ENCODE measurements at regions not wholly inside any gene's neighbourhood (a gene's known extent, or its start where the extent isn't known, plus 50 kb on each side); places are given as distances from the start of the nearest gene placed in this dataset.
A peak's percentile ranks its signal among the peaks of the same experiment; 100 is the strongest.
"Not testable (repeated sequence)": the region's sequence is repeated elsewhere in the genome, so short reads cannot be mapped to it uniquely, and the experiment has no call there.

DNA sequence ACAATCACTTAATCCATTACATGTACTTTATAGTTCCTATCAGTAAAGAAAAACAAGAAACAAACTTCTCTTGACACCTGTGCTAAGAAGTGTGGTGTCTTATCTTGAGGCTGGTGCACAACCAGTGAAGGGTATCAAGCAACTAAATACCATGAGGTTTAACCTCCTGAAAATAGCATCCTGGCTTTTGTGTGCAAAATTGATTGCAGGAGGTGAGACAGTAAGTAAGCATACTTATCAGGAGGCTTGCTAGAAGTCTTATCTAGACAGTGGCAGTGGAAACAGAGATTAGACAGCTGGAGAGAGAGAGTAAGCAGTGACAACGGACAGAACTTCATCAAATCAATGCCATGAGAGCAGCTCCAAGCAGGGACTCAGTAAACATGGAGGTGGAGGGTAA lies 730.3 kb downstream of the DNAH5 start:
- DNase-seq = no peak

- no peak for DNase-seq
Observed at GRCh38 chr5:13212886-13213285, 731.6 kb downstream of the DNAH5 start.

DNA sequence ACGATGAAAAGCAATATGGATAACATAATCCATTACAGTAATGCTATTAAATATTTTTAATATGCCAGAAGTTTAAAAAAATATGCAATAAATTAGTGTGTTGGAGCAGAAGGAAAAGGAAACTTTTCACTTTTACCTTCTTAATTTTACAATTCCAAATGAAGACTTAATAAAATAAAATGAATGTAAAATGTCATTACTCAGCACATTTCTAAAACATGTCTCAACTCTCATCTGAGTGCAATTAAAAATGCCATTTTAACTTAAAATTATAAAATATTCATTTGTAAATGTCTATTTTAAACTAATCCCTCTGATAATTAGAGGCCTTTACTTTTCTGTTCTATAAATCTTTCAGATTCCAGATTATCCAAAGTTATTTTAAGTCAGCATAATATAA lies 733.4 kb downstream of the DNAH5 start:
- no peak for DNase-seq

DNA sequence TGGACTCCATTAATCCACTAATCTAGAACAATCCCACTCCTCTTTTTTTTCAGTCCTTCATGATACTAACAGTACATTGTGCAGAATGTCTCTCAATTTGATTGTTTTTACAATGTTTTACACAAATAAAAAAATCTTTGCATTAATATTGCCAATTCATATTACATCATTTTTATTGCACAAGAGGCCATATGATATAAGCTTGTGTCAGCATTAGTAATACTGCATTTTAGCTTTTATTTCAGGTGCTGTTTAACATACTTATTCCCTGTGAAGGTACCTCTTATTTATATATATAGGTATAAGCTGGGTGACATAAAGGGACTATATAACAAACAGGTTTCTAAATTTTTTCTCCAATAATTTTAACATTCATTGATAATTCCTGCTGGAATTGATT lies 737.4 kb downstream of the DNAH5 start:
- no peak for DNase-seq

DNA sequence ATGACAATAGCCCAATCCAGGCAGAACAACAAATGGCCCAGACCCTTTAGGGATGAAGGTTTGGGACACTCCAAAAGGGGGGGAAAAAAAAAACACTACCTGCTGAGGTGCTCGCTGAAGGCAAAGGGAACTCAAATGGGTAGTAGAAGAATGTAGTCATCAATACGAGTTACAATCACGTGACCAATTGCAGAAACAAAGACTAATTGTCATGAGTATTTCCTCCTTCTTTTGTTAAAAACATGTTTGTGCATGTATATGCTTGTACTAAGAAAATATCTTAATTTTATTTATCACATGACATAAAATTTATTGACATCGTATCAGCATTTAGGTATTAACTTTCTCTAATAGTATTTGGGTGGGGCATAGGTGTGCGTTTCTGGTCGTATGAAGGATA lies 743.5 kb downstream of the DNAH5 start:
- no peak for DNase-seq

DNA sequence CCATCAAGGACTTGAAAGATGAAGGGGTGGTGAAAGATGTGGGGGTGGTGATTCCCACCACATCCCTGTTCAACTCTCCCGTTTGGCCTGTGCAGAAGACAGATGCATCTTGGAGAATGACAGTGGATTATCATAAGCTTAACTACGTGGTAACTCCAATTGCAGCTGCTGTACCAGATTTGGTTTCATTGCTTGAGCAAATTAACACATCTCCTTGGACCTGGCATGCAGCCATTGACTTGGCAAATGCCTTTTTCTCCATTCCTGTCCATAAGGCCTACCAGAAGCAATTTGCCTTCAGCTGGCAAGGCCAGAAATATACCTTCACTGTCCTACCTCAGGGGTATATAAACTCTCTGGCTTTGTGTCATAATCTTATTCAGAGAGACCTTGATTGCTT lies 746.3 kb downstream of the DNAH5 start:
- peak; percentile 54 for DNase-seq

GRCh38 chr5:13189532-13189931 lies 755.0 kb downstream of the DNAH5 start:
- no peak for DNase-seq

DNA sequence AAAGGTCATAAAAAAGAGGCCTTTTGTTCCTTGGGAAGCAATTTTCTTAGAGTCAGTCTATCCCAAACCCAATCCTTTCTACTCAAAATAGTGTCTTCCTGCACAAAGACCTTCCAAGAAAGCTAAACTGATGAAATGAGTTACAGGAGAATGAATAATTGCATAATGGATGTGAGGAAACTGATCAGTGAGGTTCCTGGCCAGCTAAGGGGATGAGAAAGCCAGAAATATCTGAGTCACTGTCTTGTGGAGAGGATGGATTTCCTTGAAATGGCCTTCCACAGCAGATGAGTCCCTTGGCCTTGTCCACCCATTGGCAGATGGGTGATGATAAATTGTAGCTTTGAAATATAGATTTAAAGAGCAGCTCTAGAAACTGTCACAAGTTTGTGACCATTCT lies 756.1 kb downstream of the DNAH5 start:
- no peak for DNase-seq

GRCh38 chr5:13187186-13187585 lies 757.3 kb downstream of the DNAH5 start:
- no peak for DNase-seq

GRCh38 chr5:13186177-13186576 lies 758.3 kb downstream of the DNAH5 start:
- no peak for DNase-seq

DNA sequence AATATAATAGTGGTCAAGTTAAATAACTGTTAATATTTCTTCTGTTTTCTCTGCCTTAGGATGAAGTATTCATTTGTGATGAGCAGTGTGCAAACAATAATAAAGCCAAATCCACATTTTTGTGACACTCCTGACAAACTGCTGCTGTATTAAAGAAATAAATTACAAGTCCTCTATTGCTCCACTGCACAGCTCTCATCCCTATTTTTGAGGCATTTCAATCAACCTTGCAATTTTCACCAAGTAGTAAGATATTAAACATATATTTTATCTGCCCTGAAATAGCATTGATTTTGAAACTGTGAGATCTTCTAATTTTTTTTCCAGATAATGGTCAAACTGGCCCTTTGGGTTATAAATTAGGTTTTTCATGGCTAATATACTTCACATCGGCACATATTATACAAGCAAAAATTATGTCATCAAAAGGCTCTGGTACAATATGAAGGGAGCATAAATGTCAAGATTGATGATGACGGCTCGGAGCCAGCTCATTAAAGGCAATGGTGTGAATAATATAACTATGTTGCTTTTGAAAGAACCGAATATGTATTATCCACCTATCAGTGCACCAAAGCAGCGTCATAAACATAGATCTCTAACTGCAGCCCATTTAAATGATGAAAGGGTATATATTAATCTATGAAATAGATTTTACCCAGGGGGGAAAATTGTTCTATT lies 764.9 kb downstream of the DNAH5 start:
- DNase-seq = no peak

DNA sequence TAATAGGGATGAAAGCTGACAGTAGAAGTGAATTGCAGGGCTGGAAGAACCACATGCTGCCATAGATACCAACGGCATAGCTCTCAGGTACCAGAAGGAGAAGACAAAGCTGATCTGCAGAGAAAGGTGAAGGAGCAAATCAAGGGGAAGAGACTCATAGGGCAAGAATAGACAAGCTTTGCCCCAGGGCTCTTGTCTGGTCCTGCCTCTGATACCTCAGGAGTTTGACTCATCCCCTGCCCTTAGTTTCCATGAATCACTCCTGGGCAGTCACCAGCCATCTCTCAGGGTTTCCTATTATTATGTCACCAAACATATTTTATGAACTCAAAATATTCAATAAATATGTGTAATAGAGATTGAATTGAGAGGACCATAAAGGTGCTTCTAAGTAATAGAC lies 800.9 kb downstream of the DNAH5 start:
- no peak for DNase-seq

GRCh38 chr5:13143214-13143613 lies 801.3 kb downstream of the DNAH5 start:
- DNase-seq = no peak

DNA sequence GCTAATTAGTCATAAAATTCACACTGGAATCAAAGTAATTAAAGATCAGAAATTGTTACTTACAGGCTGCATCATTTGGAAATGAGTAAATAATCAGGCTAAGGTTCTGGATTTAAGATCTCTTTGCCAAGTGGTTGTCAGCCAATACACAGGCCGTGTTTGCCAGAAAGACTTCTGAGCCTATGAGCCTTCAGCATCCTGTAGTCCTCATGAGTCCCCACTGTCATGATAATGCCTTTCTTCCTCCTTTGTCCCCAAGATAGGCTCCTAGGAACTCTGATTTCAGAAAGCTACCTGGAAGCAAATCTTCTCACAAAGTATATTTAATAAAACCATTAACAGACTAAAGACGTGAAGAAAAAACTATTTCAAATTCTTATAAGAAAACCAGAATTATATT lies 810.5 kb downstream of the DNAH5 start:
- no peak for DNase-seq

DNA sequence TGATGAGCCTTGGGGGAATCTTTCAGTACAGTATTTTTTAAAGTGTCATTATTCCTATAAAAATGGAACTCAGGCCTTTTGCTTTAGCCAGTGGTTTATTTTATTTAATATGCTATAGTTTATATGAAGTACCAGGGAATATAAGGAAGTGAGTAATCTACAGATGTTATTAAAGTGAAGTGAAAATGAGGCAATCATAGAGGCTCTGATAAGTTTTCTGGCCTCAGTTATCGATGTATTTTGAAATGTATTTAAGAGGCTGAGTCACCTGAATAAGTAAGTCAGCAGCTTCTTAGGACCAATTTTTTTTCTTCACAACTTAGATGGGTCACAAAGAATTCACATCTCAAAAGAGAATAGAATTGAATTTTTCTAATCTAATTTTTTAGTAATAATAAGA lies 829.0 kb downstream of the DNAH5 start:
- no peak for DNase-seq

GRCh38 chr5:13108265-13108664 lies 836.2 kb downstream of the DNAH5 start:
- DNase-seq = no peak

- no peak for DNase-seq
Observed at GRCh38 chr5:13107537-13107936, 837.0 kb downstream of the DNAH5 start.

DNA sequence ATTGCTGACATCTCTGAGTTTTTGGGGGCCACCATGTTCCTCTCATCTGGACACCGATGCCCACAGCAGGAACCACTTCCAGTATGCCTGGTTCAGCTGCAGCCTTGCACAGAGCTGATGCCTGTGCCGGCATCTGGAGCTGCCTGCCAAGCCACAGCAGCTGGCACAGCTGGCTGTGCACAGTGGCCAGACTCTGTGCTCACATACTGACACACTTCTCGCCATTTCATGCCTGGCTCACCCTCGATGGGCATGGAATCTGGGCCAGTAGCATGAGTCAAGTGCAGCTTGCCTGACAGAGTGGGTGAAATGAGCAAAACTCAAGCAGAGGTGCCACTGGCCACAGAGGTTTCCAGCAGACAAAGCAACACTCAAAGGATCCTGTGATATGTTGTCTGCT lies 863.4 kb downstream of the DNAH5 start:
- no peak for DNase-seq

GRCh38 chr5:13072936-13073335 lies 871.6 kb downstream of the DNAH5 start:
- DNase-seq = not testable (repeated sequence)

GRCh38 chr5:13063088-13063487 lies 881.4 kb downstream of the DNAH5 start:
- no peak for DNase-seq

DNA sequence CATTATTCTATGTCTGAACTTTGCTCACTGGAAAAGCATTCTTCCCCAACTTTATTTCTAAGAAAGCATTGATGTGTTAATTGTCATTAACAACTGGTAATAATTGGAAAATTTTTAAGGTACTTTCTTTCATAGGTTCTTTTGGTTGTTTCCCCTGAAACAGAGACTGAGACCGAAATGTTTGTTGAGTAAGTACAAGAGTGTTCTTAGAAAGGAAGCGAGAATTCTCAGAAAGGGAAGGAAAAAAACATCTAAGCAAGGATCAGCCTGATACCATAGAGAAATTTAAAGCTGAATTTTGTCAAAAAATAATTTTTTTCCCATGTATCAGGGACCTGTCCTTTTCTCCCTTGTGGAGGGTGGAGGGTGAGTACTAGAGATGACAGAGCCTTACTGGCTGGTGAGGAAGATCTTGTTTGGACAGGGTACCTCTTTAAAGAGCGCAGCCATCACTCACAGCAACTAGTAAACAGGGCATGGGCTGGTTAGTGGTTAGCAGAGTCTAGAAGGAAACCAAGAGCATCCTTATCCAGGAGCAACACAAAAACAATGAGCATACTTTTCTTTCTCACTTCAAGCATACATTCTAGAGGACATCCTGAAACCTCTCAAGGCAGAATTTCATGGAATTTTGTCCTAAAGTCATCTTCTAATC lies 898.5 kb downstream of the DNAH5 start:
- DNase-seq = no peak

DNA sequence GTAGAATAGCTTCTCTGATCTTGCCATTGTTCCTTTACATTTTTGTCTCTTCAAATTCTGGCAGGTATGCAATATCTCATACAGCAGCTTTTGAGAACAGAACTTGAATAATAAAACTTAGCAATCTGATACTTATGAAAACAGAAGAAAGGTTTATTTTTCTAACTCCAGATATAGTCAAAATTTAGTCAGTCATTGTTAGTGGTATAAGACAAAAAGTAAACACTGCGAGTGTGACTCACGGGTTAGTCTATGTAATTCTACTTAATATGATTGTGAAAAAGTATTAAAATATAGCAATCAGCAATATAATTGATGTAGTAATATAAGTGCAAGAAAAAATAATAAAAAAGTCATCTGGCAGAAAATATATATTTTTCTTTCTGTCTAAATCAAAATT lies 910.4 kb downstream of the DNAH5 start:
- no peak for DNase-seq

DNA sequence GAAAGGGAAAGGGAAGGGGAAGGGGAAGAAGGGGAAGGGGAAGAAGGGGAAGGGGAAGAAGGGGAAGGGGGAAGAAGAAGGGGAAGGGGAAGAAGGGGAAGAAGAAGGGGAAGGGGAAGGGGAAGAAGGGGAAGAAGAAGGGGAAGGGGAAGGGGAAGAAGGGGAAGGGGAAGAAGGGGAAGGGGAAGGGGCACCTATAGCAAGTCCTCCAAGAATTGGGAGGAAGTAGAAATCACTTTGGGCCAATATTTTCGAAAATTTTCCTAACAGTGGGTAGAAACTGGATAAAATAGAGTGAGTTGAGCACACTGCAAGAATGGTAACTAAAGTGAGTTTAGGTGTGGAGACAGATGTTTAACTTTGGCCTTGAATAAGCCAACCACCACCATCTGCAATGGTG lies 915.3 kb downstream of the DNAH5 start:
- DNase-seq = no peak

- DNase-seq = no peak
Observed at GRCh38 chr5:13027874-13028273, 916.6 kb downstream of the DNAH5 start.

- no peak for DNase-seq
Observed at GRCh38 chr5:13019729-13020128, 924.8 kb downstream of the DNAH5 start.

Measured in NCI-H82 (cell line).